HFFc6 (cell line): ENCODE measurements at regions not wholly inside any gene's neighbourhood (a gene's known extent, or its start where the extent isn't known, plus 50 kb on each side); places are given as distances from the start of the nearest gene placed in this dataset.

Experiments used
- DNase-seq: peaks from one replicate; pipeline ENCODE4 v3.0.0-alpha.2; 2018
- H3K27ac Mint-ChIP-seq: 2 replicates; pipeline ENCODE4 v1.8.0; 2020; ENCODE audit warnings: mild to moderate bottlenecking, mixed read lengths
- H3K27me3 Mint-ChIP-seq: 2 replicates; pipeline ENCODE4 v1.8.0; 2021; ENCODE audit warnings: mild to moderate bottlenecking, moderate library complexity, mixed read lengths; ENCODE audit not compliant: insufficient read depth
- H3K36me3 Mint-ChIP-seq: 2 replicates; pipeline ENCODE4 v1.8.0; 2021; ENCODE audit warnings: low read depth, mixed read lengths
- H3K4me1 Mint-ChIP-seq: 2 replicates; pipeline ENCODE4 v1.8.0; 2020; ENCODE audit warnings: low read depth, mixed read lengths
- H3K4me3 Mint-ChIP-seq: 2 replicates; pipeline ENCODE4 v1.8.0; 2020; ENCODE audit warnings: mild to moderate bottlenecking, moderate library complexity, mixed read lengths
- H3K9me3 Mint-ChIP-seq: 2 replicates; pipeline ENCODE4 v1.8.0; 2020; ENCODE audit warnings: mild to moderate bottlenecking, mixed read lengths
- TF ChIP-seq, protein P1 (sequence below): fragments of 200-600 bp; sonication (generic); IDR thresholded peaks from 2 replicates; pipeline ENCODE4 v1.5.0; 2021; ENCODE audit warnings: antibody characterized with exemption, mild to moderate bottlenecking

DNA sequence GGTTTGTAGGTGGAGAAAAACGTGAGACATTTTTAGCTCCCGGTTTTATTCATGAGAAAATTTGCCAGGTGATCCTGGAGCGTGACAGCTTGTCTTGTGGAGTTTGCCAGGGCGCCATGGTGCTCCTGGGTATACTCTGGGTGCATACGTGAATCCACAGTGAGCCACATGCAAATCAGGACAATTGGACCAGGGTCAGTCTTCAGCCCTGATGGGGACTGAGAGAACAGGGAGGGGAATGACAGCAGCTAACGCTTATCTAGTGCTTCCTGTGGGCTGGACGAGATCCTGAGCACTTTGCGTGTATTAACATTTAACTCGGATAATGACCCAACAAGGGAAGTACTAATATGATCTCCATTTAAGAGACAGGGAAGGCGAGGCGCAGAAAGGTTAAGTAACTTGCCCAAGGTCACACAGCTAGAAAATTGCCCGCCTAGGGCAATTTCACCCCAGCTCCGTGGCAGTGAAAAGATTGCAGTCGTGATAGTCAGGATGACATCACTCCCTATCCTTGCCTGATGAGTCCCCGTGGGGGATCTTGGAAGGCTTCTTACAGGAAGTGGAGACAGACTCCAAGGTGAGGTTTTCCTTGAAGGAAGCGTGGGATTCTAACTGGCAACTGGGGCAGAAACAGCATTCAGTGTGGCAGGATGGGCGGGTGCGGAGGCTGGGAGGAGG is 118.4 kb upstream of the NCOR2 start:
- Mint-ChIP-seq H3K36me3 (no peaks in the 10 kb centered on the region), H3K27ac (peak overlapping the region; percentile 76), H3K4me1 (peaks cover 72% of the 10 kb centered on the region), H3K4me3 (peak overlapping the region; percentile 80), H3K27me3 (peaks cover 10% of the 10 kb centered on the region), H3K9me3 (no peaks in the 10 kb centered on the region)
- TF ChIP-seq, protein P1, sequence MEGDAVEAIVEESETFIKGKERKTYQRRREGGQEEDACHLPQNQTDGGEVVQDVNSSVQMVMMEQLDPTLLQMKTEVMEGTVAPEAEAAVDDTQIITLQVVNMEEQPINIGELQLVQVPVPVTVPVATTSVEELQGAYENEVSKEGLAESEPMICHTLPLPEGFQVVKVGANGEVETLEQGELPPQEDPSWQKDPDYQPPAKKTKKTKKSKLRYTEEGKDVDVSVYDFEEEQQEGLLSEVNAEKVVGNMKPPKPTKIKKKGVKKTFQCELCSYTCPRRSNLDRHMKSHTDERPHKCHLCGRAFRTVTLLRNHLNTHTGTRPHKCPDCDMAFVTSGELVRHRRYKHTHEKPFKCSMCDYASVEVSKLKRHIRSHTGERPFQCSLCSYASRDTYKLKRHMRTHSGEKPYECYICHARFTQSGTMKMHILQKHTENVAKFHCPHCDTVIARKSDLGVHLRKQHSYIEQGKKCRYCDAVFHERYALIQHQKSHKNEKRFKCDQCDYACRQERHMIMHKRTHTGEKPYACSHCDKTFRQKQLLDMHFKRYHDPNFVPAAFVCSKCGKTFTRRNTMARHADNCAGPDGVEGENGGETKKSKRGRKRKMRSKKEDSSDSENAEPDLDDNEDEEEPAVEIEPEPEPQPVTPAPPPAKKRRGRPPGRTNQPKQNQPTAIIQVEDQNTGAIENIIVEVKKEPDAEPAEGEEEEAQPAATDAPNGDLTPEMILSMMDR: no peak
- DNase-seq: peak; percentile 72

DNA sequence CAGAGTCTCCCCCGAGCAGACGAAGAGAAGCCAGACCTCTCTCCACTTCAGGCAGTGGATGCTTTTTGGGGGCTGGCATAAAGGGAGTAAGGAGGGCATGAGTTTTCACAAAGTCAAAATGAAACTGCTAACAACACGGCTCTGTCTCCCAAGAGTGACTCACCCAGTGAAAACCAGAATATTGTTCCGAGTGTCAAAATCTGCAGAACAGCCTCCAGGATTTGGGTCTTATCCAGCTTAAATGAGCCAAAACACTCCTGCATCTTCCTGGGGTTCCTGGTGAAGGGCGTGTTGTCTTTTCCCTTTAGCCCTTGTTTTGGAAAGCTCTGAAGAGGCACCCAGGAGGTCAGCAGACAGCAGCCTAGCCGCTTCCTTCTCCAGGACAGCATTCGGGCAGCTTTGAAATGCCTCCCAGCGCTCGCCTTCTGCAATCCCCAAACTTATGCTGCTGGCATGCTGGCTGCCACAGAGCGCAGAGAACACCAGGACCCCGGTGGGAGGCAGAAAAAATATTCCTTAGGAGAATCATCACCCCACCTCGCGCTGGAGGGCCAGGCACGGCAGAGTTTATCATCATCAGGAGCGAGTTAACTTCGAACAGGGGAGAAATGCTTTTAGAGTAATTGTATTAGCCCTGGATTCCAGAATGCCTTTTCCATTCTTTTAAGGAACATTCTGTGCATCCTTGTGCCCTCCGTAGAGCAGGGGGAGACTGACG is 117.7 kb upstream of the NCOR2 start:
- H3K27me3 Mint-ChIP-seq: peaks cover 10% of the 10 kb centered on the region
- no peaks in the 10 kb centered on the region for H3K36me3 Mint-ChIP-seq
- H3K27ac Mint-ChIP-seq: peak overlapping the region; percentile 76
- peaks cover 72% of the 10 kb centered on the region for H3K4me1 Mint-ChIP-seq
- peak overlapping the region; percentile 80 for H3K4me3 Mint-ChIP-seq
- no peaks in the 10 kb centered on the region for H3K9me3 Mint-ChIP-seq
- DNase-seq: peak; percentile 50
- TF ChIP-seq, protein P1: no peak

DNA sequence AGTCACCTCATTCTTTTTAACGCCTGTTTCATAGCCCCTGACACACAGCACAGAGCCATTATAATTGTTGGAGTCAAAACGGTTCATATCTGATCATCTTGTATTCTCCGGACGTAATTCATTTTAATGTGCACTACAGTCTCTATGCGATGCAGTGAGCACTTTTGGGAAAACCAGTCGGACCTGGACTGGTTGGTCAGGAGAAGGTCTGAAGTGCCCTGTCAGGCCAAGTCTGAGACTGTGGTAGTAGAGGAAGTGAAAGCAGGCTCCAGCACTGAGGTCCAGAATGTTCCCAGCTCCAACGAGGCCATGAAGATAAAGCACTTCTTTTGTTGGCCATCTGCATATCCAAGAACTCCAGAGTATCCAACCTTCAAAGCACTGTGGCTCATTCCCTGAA is 117.1 kb upstream of the NCOR2 start:
- Mint-ChIP-seq H3K4me1 (peaks cover 79% of the 10 kb centered on the region), H3K27me3 (peaks cover 8% of the 10 kb centered on the region), H3K4me3 (peak overlapping the region; percentile 80), H3K27ac (peak overlapping the region; percentile 76), H3K36me3 (no peaks in the 10 kb centered on the region), H3K9me3 (no peaks in the 10 kb centered on the region)
- TF ChIP-seq, protein P1: no peak
- DNase-seq: no peak

DNA sequence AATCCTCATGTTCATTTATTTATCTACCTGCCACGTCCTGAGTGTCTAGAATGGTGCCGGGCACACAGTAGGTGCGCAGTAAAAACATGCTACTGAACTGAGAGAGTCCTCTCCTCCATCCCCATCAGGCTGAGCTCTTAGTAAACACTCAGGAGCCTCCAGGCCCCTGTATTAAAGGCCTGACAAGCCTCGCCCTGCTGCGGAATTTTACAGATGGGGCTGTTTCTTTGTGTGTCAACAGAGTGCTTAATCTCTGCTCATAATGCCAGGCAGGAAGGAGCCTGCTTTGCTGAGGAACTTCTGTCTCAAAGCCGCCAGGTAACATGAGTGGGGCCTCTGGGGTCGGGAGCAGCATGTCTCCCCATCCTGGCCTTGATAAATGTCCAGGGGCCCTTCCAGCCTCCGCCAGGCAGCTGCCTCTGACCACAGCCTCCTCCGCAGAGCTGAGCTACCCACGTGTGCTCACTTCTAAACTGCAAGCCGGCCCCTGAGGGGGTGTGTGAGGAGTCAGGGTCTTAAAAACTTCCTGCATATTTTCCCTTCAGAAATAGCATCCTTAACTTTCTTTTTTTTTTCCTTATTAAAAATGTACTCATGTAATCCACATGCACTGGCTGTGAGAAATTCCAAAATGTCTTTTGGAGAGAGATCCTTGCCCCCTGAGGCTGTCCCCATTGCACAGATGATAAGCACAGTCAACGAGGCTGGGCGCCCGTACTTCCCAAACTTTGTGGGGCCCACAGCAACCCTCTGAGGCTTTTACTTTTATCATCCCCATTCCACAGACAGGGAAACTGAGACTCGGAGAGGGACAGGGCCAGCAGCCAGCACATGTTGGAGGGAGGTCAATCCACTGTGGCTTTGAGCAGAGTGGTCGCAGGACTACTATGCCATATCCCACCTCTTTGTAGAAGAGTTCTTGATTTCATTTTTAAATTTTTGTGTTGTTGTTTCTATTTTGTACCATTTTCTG is 116.0 kb upstream of the NCOR2 start:
- DNase-seq: no peak
- H3K4me3 Mint-ChIP-seq: no peak overlapping the region
- H3K9me3 Mint-ChIP-seq: no peaks in the 10 kb centered on the region
- H3K4me1 Mint-ChIP-seq: peaks cover 78% of the 10 kb centered on the region
- TF ChIP-seq, protein P1: no peak
- H3K27ac Mint-ChIP-seq: peak overlapping the region; percentile 47; the same call in 1 of the 2 replicates
- H3K36me3 Mint-ChIP-seq: no peaks in the 10 kb centered on the region
- peaks cover 7% of the 10 kb centered on the region for H3K27me3 Mint-ChIP-seq

DNA sequence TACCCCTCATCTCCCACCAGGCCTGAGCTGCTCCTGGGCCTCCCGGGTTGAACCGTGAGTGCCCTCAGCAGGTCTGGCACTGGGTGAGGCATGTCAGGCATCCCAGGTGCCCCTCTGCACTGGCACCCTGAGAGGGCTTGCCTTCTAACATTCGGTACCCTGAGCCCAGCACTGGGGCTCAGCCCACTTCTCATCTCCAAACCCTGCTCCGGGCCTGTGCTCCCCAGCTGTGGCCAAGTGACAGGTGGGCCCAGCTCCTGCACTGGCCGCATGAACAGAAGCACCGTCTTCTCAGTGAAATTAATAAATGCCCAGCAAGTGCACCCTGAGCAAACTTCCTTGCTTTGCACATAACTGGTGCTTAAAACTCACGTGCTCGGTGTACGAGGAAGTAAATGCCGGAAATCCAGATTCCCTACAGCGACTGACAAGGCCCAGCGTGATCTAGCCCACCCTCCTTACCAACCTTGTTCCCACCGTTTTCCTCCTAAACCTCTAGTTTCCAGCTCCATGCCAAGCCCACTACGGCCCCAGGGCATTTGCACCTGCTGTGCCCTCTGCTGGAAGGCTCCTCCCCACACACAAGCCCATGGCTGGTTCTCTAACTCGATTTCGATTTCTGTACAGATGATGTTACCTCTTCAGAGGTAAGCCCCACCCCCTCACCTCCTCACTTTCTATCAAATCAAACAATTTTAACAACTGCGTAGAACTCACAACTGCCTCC is 115.2 kb upstream of the NCOR2 start:
- Mint-ChIP-seq H3K4me3 (no peak overlapping the region), H3K4me1 (peaks cover 70% of the 10 kb centered on the region)
- TF ChIP-seq, protein P1: no peak

More for the DNA sequence above, 115.2 kb upstream of the NCOR2 start:
- Mint-ChIP-seq H3K27ac (peak overlapping the region; percentile 47; the same call in 1 of the 2 replicates), H3K36me3 (no peaks in the 10 kb centered on the region), H3K9me3 (no peaks in the 10 kb centered on the region), H3K27me3 (peaks cover 7% of the 10 kb centered on the region)
- no peak for DNase-seq
